ENCODE measurements at regions not wholly inside any gene's neighbourhood (a gene's known extent, or its start where the extent isn't known, plus 50 kb on each side); places are given as distances from the start of the nearest gene placed in this dataset.
"Not testable (repeated sequence)": the region's sequence is repeated elsewhere in the genome, so short reads cannot be mapped to it uniquely, and the experiment has no call there.

DNA sequence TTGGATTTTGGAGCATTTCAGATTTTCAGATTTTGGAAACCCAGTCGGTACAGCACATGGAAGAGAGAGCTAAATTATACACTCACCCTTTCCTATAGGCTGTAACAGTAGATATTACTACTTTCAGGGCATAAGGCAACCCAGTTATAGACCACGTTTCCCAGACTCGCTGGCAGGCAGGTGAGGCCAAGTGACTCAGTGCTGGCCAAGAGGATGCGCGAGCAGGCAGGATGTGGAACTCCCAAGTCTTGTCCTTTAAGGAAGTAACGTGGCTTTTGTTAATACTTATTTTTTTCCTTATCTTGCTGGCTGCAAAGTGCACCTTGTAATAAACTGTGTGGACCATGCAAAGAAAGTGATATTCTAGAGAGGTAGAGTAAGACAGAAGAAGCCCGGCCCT, 1160.1 kb downstream of the GATA3 start:
- no peak for DNase-seq (ENCODE audit: low read depth)

DNA sequence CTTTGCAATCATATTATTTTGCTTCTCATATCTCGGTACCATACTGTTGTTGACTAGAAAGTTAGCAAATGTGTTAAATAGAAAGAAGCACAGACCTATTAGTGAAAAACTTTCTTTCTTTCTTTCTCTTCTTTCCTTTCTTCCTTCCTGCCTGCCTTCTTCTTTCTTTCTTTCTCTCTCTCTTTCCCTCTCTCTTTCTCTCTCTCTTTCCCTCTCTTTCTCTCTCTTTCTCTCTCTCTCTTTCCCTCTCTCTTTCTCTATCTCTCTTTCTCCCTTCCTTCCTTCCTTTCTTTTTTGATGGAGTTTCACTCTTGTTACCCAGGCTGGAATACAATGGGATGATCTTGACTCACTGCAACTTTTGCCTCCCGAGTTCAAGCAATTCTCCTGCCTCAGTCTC, 1160.6 kb downstream of the GATA3 start:
- DNase-seq (ENCODE audit: low read depth): no peak

DNA sequence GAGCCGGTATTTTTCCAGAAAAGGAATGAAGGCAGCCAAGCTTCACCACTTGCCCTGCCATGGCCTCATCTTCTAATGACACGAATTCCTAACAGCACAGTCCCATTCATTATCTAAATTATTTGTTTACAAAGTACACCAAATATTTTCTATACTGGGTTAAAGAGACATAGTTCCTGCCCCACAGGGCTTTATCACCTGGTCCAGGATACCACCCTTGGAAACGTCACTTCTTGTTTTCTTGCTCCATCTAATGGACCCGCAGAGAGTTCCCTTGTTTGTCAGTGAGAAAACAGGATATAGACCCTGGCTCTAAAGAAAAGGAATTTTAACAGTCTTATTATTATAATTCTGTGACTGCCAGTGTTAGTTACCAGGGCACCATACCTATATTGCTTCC, 1165.4 kb downstream of the GATA3 start:
- no peak for DNase-seq (ENCODE audit: low read depth)

DNA sequence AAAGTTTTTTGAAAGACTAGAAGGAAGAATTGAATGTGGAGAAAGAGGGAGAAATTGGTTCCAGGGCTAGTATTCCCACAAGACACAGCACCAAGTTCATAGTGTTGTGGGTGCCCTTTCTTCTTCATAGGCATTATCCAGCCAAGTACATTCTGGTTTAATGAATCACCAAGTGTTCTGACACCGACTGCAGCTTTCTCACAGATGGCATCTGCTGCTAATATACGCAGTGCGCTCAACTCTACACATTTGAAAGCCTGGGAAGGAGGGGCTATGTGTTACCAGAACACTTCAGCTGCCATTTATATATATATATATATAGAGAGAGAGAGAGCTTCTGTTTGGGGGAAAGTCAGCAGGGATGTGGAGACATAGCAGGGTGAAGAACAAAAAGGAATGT, 1168.4 kb downstream of the GATA3 start:
- no peak for DNase-seq (ENCODE audit: low read depth)

DNA sequence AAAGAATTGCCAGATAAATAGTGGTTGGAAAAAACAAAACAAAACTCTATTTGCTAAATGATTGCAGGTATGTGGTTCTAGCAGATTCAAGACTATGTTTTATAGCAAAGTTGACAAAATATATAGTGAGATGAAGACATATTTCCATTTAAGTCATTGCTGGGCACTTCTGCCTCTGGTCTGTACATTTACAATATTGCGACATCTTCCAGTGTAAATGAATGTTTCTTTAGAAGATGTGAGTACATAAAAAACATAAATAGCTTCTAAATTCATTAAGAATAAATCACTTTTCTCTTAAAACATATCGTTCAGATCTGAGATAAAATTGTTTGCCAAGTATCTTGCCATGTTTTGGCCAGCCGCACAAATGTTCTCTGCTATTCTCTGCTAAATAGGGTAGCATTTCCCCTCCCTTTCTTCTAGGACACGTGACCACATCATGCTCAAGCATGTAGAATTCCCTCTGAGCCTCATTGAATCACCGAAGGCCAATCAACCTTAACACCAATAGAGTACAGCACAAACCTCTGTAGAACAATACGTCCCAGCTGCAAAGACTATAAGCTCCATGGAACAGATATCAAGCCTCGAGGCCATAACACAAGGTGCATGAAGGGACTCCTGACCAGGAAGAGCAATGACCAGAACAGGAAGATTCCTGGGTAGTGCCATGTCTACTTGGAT, 1173.3 kb downstream of the GATA3 start:
- DNase-seq (ENCODE audit: low read depth): no peak

DNA sequence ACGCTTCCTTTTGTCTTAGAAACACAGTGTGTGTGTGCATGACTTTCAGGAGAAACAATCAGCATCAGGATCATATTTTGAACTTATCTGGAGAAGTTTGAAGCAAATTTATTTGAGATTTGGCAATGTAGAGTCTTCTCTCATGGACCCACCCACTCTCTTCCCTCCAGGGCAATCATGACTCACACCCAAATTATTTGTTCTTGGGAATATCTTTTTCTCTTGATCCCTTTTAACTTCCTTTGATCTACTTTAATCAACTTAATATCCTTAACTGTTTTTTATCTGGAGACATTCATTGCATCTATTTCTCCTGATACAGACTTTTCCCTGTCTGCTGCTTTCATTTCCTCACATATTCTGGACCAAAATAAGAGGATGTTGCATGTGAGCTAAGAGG, 1174.3 kb downstream of the GATA3 start:
- no peak for DNase-seq (ENCODE audit: low read depth)

DNA sequence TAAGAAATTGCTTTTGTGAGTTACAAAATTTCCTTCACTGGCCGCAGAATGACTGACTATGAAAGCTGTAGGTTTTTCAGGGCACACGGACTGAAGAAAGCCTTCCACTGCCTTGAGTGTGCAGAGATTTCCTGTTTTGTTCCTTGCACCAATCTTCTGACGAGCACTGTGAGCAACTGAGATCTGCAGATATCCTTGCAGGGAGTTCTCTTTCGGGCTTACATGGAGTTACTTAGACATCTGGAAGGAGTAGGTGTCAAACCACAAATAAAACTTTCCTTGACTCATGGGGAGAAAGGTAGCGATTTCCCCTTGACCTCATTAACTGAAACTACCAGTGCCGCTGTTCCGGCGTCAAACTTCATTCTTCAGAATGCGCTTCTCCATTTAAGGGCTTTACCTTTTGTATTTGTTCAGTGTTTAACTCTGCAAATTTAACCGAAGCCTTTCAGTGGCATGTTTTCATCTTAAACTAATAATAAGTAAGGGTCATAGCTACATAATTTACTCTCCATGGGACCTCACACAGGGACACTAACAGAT, 1175.3 kb downstream of the GATA3 start:
- DNase-seq (ENCODE audit: low read depth): no peak

DNA sequence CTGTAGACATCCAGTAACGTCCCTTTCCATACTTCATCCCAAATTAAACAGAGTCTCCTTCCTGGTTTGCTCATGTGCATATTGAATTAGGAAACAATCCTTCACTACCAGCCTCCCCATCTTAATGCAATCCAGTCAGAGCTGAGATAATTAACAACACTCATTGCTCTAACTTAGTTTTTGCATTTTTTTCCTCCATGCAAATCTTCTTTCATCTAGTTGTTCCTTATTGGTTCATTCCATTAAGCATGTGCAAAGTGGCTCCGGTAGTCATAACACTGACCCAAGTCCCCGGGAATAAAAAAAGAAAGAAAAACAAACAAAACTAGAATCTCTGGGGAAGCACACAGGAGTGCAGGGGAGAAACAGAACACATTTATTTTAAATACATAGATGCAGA, 1176.1 kb downstream of the GATA3 start:
- no peak for DNase-seq (ENCODE audit: low read depth)

DNA sequence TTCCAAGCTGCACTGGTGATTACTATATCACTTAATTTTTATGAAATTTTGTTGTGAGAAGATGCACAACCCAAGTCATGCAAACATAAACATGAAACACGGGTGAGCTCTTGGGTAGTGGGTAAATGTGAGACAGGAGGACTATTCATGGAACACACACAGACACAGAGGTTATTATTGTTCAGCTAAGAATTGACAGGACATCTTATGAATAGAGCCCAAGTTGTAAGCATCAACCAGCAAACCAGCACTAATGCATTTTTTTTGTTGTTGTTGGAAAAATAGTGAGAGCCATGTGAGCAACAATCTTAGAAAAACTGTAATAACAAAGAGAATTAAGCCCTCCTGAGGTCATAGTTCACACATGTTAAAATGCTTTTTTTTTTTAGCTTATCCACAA, 1179.7 kb downstream of the GATA3 start:
- DNase-seq (ENCODE audit: low read depth): no peak

DNA sequence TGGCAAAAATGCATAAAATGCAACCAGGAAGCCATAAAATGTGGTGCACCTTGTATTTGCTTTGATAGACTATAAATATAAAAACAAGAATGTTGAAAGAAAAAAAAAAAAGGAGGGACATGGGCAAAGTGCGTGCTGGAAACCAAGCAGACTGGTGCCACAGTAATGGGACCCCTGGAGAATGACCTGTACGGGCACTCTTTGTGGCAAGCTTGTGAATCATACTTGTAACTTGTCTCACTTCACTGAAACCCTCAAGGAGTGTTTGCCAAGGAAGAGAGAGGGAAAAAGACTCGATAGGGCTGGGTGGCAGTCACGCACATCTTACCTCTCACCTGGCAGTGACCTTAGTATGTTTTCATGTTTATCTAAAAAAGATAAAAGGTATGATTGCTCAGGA, 1183.6 kb downstream of the GATA3 start:
- DNase-seq (ENCODE audit: low read depth): no peak

DNA sequence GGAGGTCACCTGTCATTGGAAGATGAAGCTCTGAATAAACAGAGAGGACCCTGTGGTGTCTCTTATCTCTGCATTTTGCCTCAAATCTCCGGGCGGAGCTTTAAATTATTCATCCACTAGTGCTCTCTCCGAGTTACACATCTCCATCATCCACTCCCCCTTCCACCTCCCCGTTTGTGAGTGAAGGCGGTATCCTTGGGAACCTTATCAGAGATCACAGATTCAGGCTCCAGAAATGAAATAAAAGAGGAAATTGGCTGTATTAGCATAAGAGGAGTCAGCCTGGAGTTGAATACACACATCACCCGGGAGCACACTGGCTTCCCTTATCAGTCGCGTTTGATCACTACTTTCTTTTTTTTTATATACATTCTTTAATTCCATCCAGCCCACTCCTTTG, 1184.8 kb downstream of the GATA3 start:
- DNase-seq (ENCODE audit: low read depth): no peak

DNA sequence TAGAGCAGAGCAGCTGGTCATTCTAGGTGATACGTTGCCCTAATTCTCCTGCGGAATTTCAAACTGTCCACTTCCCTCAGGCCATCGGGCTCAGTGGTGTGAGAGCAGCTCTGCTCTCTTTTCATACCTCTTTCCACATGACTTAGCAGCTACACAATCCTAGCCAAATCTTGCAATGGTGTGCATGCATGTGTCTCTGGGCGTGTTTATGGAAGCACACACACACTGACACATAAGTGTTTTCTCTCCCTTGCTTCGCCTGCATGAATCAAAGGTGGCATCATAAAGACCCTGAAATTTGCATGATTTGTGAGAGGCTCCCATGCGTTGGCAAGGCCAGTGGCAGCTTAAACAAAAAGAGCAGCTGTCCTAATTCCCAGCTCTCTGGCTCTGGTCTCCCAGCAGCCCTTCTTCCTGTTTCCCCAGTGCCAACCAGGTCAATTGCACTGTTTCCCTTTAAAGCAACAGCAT, 1189.5 kb downstream of the GATA3 start:
- no peak for DNase-seq (ENCODE audit: low read depth)

DNA sequence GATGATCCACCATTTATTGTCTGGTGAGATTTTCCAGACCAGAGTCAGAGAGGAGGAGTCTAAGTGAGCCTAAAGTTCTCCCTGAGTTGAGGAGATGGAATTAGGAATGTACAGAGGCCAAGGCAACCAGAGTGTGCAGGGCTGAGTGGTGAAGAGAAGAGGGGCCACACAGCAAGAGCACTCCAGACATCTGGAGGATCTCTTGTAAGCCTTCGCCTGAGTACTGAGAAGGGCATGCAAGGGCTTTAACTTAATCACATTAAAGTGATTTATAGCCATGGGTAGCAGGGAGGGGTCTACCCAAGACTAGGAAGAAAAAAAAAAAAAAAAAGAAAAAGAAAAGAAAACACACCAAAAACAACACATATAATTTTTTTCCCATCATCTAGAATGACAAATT, 1190.4 kb downstream of the GATA3 start:
- DNase-seq (ENCODE audit: low read depth): no peak

DNA sequence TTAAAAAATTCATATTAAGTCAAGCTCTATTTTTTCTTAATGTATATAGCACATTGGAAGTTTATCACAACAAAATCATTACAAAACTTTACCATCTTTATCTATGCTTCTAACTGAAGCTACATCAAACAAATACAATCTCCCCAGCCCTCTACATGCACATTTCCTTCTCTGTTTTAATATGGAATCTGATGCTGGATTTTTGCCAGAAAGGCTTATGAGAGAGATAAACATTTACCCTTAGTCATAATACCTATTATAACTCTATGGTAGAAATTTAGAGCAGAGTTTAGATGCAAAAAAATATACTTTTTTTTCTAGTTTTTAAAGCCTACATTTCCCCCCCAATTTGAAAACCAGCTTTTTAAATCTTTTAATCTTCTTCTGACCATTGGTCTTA, 1198.6 kb downstream of the GATA3 start:
- no peak for DNase-seq (ENCODE audit: low read depth)

DNA sequence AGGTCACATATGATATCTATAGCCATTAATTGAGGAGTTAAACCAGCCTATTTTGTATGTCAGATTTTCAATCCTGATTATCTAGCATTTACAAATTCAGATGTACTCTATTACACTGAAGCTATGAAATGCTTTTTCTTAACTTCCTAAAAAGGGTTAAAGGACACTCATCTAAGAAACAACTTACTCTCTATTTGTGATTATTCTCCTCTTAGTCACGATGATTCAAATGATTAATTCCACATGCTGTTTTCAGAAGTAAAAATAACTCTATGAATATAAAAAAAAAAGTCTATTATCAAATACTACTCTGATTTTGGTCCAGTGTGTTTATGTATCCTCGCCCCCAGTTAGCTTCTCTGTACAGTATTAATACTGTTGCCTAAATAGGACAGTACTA, 1199.9 kb downstream of the GATA3 start:
- no peak for DNase-seq (ENCODE audit: low read depth)

DNA sequence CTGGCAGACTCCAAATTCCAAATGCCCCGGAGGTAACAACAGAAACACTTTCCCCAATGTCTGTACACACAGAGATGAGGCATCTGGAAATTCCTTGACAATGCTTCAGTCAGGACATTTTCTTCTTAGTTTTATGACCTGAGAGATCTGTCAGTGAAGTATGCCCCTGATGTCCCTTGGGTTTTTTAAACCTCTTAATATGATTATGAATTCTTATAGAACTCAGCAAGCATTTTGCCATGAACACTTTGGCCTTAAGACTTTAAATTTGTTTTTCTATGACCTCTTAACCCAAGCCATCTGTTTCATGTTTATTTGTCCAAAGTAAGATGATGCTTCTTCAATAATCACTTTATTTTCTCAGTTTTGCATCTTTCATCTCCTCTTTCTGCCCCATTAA, 1206.2 kb downstream of the GATA3 start:
- no peak for DNase-seq (ENCODE audit: low read depth)

DNA sequence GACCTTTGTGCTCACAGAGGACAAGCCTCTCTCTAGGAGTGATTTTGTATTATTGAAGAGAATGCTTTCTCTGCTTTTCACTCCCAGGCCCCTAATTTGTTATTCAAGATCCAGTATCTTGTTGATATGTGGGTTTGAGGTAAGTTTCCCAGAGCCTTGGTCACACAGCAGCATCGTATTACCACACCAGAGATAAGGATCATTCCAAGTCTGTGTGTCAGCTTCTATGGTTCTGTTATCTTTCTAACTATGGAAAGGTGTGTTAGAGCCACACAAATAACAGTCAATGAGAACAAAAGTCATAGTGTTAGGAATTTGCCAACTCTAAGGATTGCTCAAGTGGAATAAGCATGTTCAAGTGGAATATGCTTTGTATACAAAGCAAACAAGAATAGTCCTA, 1208.3 kb downstream of the GATA3 start:
- no peak for DNase-seq (ENCODE audit: low read depth)

DNA sequence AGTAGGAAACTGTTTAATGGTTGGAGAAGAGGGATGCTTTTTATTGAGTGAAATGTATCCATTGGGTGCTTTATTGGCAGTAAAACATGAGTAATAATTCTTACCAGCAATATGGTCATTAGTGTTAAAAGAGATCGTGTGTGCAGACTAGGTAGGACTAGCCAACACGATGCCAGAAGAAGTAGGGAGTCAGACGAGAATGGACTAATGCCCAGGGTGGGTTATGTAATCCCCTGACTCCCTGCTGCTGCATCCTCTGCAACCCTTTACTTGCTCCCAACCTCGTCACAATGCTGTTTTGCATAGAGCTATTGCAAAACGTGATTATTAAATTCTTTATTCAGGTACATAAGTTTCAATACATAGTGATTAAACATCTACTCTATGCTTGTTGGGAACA, 1213.7 kb downstream of the GATA3 start:
- DNase-seq (ENCODE audit: low read depth): no peak

DNA sequence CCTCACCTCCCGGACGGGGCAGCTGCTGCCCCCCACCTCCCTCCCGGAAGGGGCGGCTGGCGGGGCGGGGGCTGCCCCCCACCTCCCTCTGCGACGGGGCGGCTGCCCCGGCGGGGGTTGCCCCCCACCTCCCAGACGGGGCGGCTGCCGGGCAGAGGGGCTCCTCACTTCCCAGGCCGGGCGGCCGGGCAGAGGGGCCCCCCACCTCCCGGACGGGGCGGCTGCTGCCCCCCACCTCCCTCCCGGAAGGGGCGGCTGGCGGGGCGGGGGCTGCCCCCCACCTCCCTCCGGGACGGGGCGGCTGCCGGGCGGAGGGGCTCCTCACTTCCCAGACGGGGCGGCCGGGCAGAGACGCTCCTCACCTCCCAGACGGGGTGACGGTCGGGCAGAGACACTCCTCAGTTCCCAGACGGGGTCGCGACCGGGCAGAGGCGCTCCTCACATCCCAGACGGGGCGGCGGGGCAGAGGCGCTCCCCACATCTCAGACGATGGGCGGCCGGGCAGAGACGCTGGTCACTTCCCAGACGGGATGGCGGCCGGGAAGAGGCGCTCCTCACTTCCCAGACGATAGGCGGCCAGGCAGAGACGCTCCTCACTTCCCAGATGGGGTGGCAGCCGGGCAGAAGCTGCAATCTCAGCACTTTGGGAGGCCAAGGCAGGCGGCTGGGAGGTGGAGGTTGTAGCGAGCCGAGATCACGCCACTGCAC, 1218.8 kb downstream of the GATA3 start:
- DNase-seq (ENCODE audit: low read depth): not testable (repeated sequence)

DNA sequence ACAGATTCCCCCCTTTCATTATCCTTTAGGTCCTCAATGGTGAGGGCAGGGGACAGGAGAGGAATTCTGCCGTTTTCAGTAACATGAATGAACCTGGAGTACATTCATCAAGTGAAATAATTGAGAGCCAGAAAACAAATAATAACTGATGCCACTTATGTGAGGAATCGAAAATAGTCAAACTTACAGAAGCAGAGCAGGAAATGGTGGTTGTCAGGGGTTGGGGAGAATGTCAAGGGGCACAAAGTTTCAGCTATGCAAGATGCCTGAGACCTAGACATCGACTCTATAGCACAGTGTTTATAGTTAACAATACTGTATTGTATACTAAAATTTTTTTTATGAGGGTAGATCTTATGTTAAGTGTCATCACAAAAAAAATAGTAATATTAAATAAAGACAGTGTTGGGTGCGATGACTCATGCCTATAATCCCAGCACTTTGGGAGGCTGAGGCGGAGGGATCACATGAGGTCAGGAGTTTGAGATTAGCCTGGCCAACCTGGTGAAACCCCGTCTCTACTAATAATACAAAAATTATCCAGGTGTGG, 1219.8 kb downstream of the GATA3 start:
- DNase-seq (ENCODE audit: low read depth): no peak

DNA sequence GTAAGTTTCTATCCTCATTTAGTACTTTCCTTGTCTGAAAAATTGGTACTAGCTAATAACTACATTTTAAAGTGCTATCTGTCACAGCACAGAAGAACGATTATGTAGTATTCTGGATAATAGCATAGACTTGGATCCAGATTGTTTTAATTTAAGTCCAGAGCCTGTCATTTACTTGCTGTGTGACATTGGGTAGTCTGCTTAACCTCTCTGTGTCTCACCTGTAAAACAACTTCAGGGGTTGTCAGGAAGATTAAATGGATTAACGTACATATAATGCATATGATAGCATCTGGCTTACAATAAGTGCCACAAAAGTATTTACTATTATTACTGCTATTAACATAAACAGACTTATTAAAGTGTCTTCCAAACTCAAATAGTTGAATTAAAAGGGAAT, 1221.4 kb downstream of the GATA3 start:
- DNase-seq (ENCODE audit: low read depth): no peak

DNA sequence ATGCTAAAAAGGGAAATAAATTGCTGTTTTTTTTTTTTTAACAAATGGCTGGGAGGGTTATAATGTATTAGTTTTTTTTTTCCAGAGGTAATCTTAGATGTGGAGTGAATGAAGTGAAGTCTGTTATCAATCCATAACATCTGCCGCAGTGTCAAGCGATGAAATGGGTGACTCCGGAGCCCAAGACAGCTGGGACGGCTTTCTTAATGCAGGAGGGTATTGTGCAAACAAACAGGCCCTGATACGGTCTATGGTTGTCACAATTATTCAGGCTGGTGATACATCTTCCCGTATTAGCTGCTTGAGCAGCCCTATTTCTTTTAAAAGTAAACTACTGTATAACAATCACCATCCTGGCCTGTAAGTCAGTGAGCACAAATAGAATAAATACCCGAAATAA, 1231.2 kb downstream of the GATA3 start:
- no peak for DNase-seq (ENCODE audit: low read depth)

DNA sequence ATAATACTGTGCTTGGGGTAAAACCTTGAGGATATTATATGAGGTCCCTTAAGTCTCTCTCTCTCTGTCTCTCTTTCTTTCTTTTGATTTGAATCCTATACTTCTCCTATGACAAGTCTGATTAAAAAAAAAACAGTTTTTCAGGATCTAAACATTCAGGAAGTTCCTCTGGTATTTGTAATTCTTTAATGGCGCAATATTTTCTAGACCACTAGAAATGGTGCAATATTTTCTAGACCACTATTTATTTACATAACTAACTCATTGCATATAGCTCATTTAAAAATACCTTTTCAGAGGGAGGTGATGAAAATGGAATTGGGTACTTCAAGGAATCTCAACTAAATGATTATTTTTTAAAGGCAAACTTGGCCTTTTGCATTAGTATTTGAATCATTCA, 1235.3 kb downstream of the GATA3 start:
- no peak for DNase-seq (ENCODE audit: low read depth)
